Gastrocnemius medialis (tissue), 4 donors: ENCODE measurements at regions not wholly inside any gene's neighbourhood (a gene's known extent, or its start where the extent isn't known, plus 50 kb on each side); places are given as distances from the start of the nearest gene placed in this dataset.

Experiments
- ATAC-seq, 2 donors: fragments of 150-250 bp; one replicate each; pipeline ENCODE4 v1.9.1; 2016
- DNase-seq, 2 donors: peaks; one replicate each; pipeline ENCODE4 v3.0.0-alpha.2; 2019
- H3K27ac ChIP-seq, 4 donors: fragments of 200-600 bp; sonication (generic); 1 replicate in 1 of 4; 2 replicates in 3 of 4; pipeline ENCODE4 v1.5.1; 2016 to 2018; ENCODE audit warnings: mild to moderate bottlenecking in 2 of 4, moderate library complexity in 1 of 4
- H3K27me3 ChIP-seq, 3 donors: fragments of 200-600 bp; sonication (generic) in 2 of 3; 1 replicate in 1 of 3; 2 replicates in 2 of 3; pipeline versions ENCODE4 v1.5.1 to v1.6.0; 2016 to 2019; ENCODE audit warnings: mild to moderate bottlenecking in 1 of 3, moderate library complexity in 1 of 3
- H3K36me3 ChIP-seq, 2 donors: fragments of 200-600 bp; sonication (generic) in 1 of 2; one replicate each; pipeline ENCODE4 v1.5.1; 2017 to 2018
- H3K4me1 ChIP-seq, 2 donors: fragments of 200-600 bp; sonication (generic) in 1 of 2; one replicate each; pipeline ENCODE4 v1.5.1; 2016 to 2017; ENCODE audit warnings: mild to moderate bottlenecking in 2 of 2
- H3K4me3 ChIP-seq, 4 donors: fragments of 200-600 bp; sonication (generic) in 3 of 4; 1 replicate in 1 of 4; 2 replicates in 3 of 4; pipeline ENCODE4 v1.5.1; 2016 to 2019; ENCODE audit warnings: mild to moderate bottlenecking in 2 of 4
- H3K9me3 ChIP-seq, 3 donors: fragments of 200-600 bp; sonication (generic) in 2 of 3; 1 replicate in 1 of 3; 2 replicates in 2 of 3; pipeline ENCODE4 v1.5.1; 2016 to 2019
- CTCF ChIP-seq, 5 experiments: fragments of 450-650 bp in 3 of 5; fragments of 200-600 bp in 2 of 5; sonication (generic) in 2 of 5; IDR thresholded peaks in 4 of 5; conservative IDR thresholded peaks in 1 of 5; 1 replicate in 4 of 5; 2 replicates in 1 of 5; pipeline ENCODE4 v1.5.1; 2016 to 2019; ENCODE audit warnings: antibody characterized with exemption in 5 of 5, mild to moderate bottlenecking in 3 of 5, moderate library complexity in 3 of 5
- POLR2A ChIP-seq, 2 donors: fragments of 450-650 bp; IDR thresholded peaks; one replicate each; pipeline ENCODE4 v1.6.1; 2017; ENCODE audit warnings: antibody characterized with exemption in 2 of 2, mild to moderate bottlenecking in 2 of 2, moderate library complexity in 2 of 2
- in situ Hi-C, 4 donors: fragments of 200-750 bp; cut with MboI; loops; one replicate each; pipeline versions ENCODE4 v1.15.0 to v1.8.0; 2017; ENCODE audit warnings: low sequenced_read_pairs in 4 of 4
- intact Hi-C: fragments of 100-400 bp; cut with DNase I; formaldehyde crosslinking; loops from one replicate; pipeline ENCODE4 v1.15.1; 2023; ENCODE audit warnings: low total_unique reads

DNA sequence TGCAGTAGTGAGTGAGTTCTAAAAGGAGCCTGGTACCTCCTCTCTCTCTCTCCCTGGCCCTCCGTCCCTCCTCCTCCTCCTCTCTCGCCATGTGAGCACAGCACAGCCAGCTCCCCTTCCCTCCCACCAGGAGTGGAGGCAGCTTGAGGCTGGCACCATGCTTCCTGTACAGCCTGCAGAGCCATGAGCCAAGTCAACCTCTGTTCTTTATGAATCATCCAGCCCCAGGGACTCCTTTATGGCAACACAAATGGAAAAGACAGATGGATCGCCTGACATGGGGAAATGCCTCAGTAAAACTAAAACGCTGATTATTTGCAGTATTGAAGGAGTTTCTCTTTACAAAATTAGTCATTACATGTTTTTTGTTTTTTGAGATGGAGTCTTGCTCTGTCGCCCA is 233.7 kb upstream of the ARID1B start:
- no peak overlapping the region for H3K27ac ChIP-seq
- no peak overlapping the region for H3K4me3 ChIP-seq
- in situ Hi-C loops (no loop called here), intact Hi-C loops (no loop called here)
- H3K9me3 ChIP-seq, result no peaks in the 10 kb centered on the region
- H3K36me3 ChIP-seq, result no peaks in the 10 kb centered on the region
- ATAC-seq (no peak), DNase-seq (no peak)
- no peaks in the 10 kb centered on the region for H3K27me3 ChIP-seq
- no peak for TF ChIP-seq POLR2A (IDR thresholded peaks at IDR 0.05)
- TF ChIP-seq CTCF (IDR thresholded peaks at IDR 0.05 in 4 of 5, conservative IDR thresholded peaks at IDR 0.05 in 1 of 5), result no peak
- no peaks in the 10 kb centered on the region for H3K4me1 ChIP-seq

- DNase-seq, result no peak
- no peaks in the 10 kb centered on the region for H3K4me1 ChIP-seq
- TF ChIP-seq CTCF (IDR thresholded peaks at IDR 0.05 in 4 of 5, conservative IDR thresholded peaks at IDR 0.05 in 1 of 5) (no peak), POLR2A (IDR thresholded peaks at IDR 0.05) (no peak)
- no peaks in the 10 kb centered on the region for H3K36me3 ChIP-seq
- no peaks in the 10 kb centered on the region for H3K9me3 ChIP-seq
- no peaks in the 10 kb centered on the region for H3K27me3 ChIP-seq
- no peak overlapping the region for H3K27ac ChIP-seq
- intact Hi-C loops (no loop called here), in situ Hi-C loops (no loop called here)
- H3K4me3 ChIP-seq, result no peak overlapping the region
- ATAC-seq, result no peak
These were observed 238.1 kb upstream of the ARID1B start for GRCh38 chr6:156538875-156539660.

DNA sequence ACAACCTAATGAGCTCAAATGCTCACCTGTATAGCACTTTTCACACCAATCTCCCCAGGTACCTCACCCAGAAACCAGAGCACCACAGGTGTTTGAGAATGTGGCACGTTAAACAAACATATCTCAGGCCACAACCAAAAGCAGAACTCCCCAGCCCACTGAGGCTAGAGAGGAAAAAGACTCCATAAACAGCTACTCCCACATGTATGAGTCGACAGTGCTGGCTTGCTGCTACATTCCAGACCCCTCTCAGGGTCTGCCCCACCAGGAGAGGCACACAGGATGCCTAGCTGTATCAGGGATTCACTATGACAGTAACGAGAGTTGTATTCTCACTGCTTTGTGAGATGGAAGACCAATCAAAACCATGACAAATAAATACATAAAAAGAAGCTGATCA is 242.6 kb upstream of the ARID1B start:
- Histone ChIP-seq H3K4me3 (no peak overlapping the region), H3K27ac (no peak overlapping the region), H3K36me3 (no peaks in the 10 kb centered on the region), H3K27me3 (no peaks in the 10 kb centered on the region), H3K4me1 (no peaks in the 10 kb centered on the region), H3K9me3 (no peaks in the 10 kb centered on the region)
- intact Hi-C loops (no loop called here), in situ Hi-C loops (no loop called here)
- ATAC-seq, result no peak
- TF ChIP-seq POLR2A (IDR thresholded peaks at IDR 0.05) (no peak), CTCF (IDR thresholded peaks at IDR 0.05 in 4 of 5, conservative IDR thresholded peaks at IDR 0.05 in 1 of 5) (no peak)
- no peak for DNase-seq

DNA sequence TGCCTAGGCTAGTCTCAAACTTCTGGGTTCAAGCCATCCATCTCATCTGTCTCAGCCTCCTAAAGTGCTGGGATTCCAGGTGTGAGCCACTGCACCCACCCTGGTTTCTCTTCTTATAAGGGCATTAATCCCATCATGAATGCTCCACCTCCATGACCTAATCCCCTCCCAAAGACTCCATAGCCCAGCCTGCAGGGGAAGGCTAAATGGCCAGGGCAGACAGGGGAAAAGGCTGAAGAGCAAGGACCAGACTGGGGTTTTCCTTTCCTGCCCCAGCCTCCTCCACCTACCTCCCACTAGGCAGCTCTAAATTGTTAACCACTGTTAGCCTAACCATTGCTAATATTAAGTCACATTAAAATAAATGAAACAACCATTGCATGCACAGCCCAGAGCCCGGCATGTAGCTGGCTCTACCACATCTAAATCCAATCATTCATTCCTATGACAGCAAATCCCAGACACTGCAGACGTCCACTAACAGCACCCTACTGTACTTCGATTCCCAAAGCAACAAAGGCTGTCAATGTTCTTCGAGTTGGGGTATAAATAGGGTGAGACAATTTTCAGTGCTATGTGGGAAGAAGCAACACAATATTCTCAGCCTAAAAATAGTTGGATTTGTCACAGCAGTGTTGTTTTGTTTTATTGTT is 243.2 kb upstream of the ARID1B start:
- intact Hi-C loops (no loop called here), in situ Hi-C loops (no loop called here)
- H3K27me3 ChIP-seq, result no peaks in the 10 kb centered on the region
- DNase-seq (no peak), ATAC-seq (no peak)
- no peaks in the 10 kb centered on the region for H3K4me1 ChIP-seq
- TF ChIP-seq POLR2A (IDR thresholded peaks at IDR 0.05) (no peak), CTCF (IDR thresholded peaks at IDR 0.05 in 4 of 5, conservative IDR thresholded peaks at IDR 0.05 in 1 of 5) (no peak)
- H3K27ac ChIP-seq, result no peak overlapping the region
- no peaks in the 10 kb centered on the region for H3K36me3 ChIP-seq
- no peaks in the 10 kb centered on the region for H3K9me3 ChIP-seq
- H3K4me3 ChIP-seq, result no peak overlapping the region
